Progenitor cell of endocrine pancreas (in vitro differentiated cells): ENCODE measurements at regions not wholly inside any gene's neighbourhood (a gene's known extent, or its start where the extent isn't known, plus 50 kb on each side); places are given as distances from the start of the nearest gene placed in this dataset.

Source experiments
- DNase-seq: peaks from one replicate; pipeline ENCODE4 v3.0.0; 2021; ENCODE audit warnings: low spot score; ENCODE audit not compliant: unreplicated experiment
- H3K27ac Mint-ChIP-seq: 2 replicates; pipeline ENCODE4 v1.8.0; 2021; ENCODE audit warnings: mild to moderate bottlenecking, moderate library complexity, mixed read lengths
- H3K27me3 Mint-ChIP-seq: 2 replicates; pipeline ENCODE4 v1.8.0; 2021; ENCODE audit warnings: mixed read lengths
- H3K36me3 Mint-ChIP-seq: 2 replicates; pipeline ENCODE4 v1.8.0; 2022; ENCODE audit warnings: mixed read lengths; ENCODE audit not compliant: insufficient read depth
- H3K4me1 Mint-ChIP-seq: 2 replicates; pipeline ENCODE4 v1.8.0; 2021; ENCODE audit warnings: low read depth, mixed read lengths
- H3K4me3 Mint-ChIP-seq: 2 replicates; pipeline ENCODE4 v1.8.0; 2021; ENCODE audit warnings: low read depth, mild to moderate bottlenecking, moderate library complexity, mixed read lengths
- H3K9me3 Mint-ChIP-seq: 2 replicates; pipeline ENCODE4 v1.8.0; 2021; ENCODE audit warnings: low read depth, mixed read lengths
- TF ChIP-seq, protein P1 (sequence below): fragments of 200-600 bp; sonication (generic); IDR thresholded peaks from one replicate; pipeline ENCODE4 v1.5.0; 2021; ENCODE audit warnings: antibody characterized with exemption, mild to moderate bottlenecking; ENCODE audit not compliant: unreplicated experiment

DNA sequence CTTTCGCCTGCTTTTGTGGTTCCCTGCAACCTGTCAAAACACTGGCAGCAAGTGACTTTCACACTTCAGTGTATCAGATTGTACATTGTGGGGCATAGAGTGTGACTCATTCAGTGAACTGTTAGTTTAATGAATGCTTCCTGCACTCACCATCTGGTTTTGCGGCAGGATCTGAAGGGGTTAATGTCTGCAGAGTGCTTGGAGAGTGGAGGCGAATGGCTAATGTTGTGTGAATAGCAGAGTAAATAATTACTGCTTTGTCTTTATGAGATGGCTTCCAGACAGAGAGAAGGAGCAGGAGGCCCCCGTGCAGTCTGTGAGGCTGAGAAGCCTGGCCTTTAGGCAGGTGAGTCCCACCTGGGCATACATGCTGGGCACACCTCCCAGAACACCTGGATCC lies 454.3 kb upstream of the KIRREL3 start:
- peak overlapping the region; percentile 3 for H3K4me3 Mint-ChIP-seq
- H3K27me3 Mint-ChIP-seq = no peaks in the 10 kb centered on the region
- H3K27ac Mint-ChIP-seq = peak overlapping the region; percentile 19

DNA sequence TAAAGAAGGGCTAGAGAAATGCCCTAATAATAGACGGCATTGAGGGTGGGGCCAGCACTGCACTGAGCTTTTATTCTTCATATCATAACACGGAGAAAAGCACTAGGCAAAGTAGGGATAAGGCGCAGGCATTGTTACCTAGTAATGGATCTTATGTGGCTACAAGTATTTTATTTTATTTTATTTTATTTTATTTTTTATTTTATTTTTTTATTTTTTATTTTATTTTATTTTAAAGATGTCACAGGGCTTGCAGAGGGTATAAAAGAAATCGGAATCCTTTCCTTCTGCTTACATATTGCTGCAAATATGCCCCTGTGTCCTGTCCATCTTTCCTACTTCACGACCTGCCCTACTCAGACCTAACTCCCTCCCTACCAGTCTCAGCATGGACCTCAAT lies 452.0 kb upstream of the KIRREL3 start:
- Mint-ChIP-seq H3K36me3 (no peaks in the 10 kb centered on the region), H3K27me3 (no peaks in the 10 kb centered on the region), H3K4me1 (peaks cover 14% of the 10 kb centered on the region), H3K9me3 (no peaks in the 10 kb centered on the region), H3K4me3 (no peak overlapping the region), H3K27ac (no peak overlapping the region)
- DNase-seq = no peak
- TF ChIP-seq, protein P1, sequence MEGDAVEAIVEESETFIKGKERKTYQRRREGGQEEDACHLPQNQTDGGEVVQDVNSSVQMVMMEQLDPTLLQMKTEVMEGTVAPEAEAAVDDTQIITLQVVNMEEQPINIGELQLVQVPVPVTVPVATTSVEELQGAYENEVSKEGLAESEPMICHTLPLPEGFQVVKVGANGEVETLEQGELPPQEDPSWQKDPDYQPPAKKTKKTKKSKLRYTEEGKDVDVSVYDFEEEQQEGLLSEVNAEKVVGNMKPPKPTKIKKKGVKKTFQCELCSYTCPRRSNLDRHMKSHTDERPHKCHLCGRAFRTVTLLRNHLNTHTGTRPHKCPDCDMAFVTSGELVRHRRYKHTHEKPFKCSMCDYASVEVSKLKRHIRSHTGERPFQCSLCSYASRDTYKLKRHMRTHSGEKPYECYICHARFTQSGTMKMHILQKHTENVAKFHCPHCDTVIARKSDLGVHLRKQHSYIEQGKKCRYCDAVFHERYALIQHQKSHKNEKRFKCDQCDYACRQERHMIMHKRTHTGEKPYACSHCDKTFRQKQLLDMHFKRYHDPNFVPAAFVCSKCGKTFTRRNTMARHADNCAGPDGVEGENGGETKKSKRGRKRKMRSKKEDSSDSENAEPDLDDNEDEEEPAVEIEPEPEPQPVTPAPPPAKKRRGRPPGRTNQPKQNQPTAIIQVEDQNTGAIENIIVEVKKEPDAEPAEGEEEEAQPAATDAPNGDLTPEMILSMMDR = no peak

More for the DNA sequence above, 454.3 kb upstream of the KIRREL3 start:
- no peaks in the 10 kb centered on the region for H3K36me3 Mint-ChIP-seq
- no peak for DNase-seq
- TF ChIP-seq, protein P1 = no peak
- H3K9me3 Mint-ChIP-seq = no peaks in the 10 kb centered on the region
- H3K4me1 Mint-ChIP-seq = peaks cover 14% of the 10 kb centered on the region

DNA sequence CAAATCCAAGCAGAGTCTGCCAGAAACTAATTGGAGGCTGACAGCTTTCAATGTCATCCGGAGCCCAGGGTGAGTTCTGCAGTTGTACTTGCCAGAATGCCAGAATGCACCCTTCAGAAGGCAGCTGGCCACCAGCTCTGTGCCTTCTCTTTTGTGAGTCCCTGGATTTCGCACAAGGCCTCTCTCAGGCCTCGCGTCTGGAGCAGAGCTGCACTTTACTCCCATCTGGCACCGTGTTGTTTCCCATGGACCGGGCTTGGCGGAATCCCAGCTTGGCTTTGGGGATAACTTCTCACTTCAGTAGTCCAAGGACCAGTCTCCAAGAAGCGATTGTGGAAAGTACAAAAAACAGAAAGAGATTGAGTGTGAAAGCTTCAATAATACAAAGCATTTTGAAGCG lies 451.3 kb upstream of the KIRREL3 start:
- Mint-ChIP-seq H3K27me3 (no peaks in the 10 kb centered on the region), H3K9me3 (no peaks in the 10 kb centered on the region), H3K27ac (no peak overlapping the region), H3K4me3 (no peak overlapping the region), H3K36me3 (no peaks in the 10 kb centered on the region), H3K4me1 (peaks cover 14% of the 10 kb centered on the region)
- DNase-seq = no peak
- TF ChIP-seq, protein P1 = no peak

DNA sequence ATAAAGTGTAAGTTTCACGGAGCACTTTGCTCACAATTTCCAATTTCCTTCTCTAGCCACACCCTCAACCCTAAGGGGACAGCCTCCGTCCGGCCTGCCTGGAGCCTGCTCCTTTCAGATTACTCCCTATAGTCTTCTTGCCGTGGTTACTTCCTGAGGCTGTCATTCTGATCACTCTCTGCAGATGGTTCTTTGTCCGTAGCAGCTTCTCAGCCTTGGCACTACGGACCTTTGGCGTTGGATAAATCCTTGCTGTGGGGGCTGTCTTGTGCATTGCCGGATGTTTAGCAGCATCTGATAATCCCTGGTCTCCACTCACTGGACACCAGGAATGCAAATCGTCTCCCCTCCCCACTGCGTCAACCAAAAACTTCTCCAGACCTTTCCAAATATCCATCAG lies 447.5 kb upstream of the KIRREL3 start:
- Mint-ChIP-seq H3K36me3 (no peaks in the 10 kb centered on the region), H3K4me1 (no peaks in the 10 kb centered on the region), H3K27ac (no peak overlapping the region), H3K4me3 (no peak overlapping the region), H3K9me3 (no peaks in the 10 kb centered on the region), H3K27me3 (peaks cover 5% of the 10 kb centered on the region)
- DNase-seq = no peak
- TF ChIP-seq, protein P1 = no peak

DNA sequence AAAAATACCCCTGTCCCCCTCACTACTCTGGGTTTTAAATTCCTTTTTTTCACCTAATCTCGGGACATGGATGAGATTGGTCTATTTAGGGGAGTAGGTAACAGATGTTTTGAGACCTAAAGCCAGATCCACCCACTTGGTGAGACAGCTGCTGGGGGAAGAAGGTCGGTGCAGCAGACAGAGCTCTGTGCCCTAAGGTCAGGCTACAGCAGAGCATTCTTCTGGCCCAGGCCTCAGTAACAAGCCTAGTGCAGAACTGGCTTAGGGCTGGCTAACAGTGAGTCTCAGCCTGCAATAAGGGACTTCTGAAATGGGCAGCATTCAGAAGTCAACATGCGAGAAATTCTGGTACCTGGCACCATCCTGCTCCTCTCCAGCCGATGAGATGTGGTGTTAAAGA lies 444.9 kb upstream of the KIRREL3 start:
- Mint-ChIP-seq H3K27me3 (peaks cover 8% of the 10 kb centered on the region), H3K27ac (no peak overlapping the region), H3K9me3 (no peaks in the 10 kb centered on the region), H3K4me1 (no peaks in the 10 kb centered on the region), H3K4me3 (no peak overlapping the region), H3K36me3 (no peaks in the 10 kb centered on the region)
- TF ChIP-seq, protein P1 = no peak
- DNase-seq = no peak
